GM18867 (cell line): ENCODE measurements at regions not wholly inside any gene's neighbourhood (a gene's known extent, or its start where the extent isn't known, plus 50 kb on each side); places are given as distances from the start of the nearest gene placed in this dataset.
A peak's percentile ranks its signal among the peaks of the same experiment; 100 is the strongest.
"Not testable (repeated sequence)": the region's sequence is repeated elsewhere in the genome, so short reads cannot be mapped to it uniquely, and the experiment has no call there.

Source experiments
- ATAC-seq: cut with Tn5 transposase; IDR thresholded peaks from one replicate; pipeline ENCODE4 v1.9.1; 2021; ENCODE audit warnings: mild to moderate bottlenecking, moderate library complexity; ENCODE audit not compliant: unreplicated experiment

DNA sequence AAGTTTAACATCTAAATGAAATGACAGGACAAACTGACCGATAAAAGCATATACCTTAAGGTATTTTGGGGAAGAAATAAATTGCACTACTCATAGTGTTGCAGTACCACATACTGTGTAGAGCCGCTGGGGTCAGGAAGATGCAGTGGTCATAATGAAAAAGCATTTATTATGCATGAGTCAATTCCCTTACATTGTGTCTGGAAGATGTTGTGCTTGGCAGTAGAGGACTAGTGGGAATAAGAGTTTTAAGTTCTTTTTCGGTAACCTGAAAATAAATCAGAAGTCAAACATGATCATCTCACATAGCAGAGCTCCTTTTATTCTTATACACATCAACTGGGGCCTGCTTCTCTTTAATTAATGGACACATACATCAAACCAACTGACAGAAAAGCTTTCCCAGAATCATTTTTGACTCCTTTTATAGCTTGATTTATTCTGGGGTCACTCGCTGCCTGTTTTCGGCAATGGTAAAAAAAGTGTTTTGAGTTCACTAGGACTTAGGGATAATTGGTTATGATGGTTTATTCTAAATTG, 262.5 kb upstream of the CHD1 start:
- no peak for ATAC-seq

DNA sequence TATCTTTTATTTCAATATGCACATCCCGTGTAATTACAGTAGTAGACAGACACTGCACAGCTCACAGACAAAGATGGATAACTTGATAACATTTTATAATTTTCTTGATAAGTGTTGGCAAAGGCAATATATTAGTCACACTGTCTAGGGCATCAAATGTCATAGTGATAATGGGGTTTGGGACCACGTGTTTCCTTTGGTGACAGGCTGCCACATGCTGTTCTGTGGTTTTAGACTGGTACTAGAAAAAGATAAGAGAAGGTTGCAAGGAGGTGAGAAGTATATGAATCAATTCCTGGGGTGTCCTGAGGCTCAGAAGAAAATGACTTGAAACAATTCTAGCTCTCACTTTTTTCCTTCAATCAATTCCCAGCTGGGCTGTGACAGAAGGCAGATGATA, 258.8 kb upstream of the CHD1 start:
- ATAC-seq: peak; percentile 54

DNA sequence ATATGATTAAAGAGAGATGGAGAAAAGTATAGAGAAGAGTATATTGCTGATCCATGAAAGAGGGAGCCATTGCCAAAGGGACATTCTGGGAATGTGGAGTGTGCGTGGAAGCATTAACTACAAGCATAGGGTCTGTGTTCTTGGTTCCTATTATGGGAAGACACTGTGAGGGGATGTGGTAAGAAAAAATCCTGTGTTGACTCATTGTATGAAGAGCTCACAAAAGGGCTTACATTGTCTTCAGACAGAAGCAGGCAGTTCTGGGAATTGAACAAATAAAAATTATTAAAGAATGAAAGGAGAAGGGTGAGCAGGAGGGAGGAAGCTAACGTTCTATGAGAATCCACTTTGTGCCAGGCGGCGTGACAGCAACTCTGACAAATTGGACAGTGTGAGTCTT, 250.4 kb upstream of the CHD1 start:
- ATAC-seq: no peak

DNA sequence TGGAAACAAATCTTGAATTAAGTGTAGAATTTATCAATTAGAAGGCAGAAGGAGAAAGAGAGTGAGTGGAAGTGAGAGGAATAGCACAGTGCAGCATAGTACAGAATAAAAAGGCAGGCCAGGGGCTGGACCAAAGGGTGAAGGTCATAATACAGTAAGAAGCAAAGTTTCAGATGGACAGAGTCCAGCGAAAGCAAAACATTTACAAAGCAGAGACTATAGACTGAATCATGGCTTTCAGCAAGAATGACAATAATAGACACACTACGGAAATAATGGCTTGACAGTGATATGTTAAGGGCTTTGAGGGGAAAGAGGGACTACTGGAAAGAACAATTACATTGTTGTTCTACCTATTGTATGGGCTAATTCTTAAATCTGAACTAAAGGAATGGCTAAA, 249.0 kb upstream of the CHD1 start:
- ATAC-seq: no peak

DNA sequence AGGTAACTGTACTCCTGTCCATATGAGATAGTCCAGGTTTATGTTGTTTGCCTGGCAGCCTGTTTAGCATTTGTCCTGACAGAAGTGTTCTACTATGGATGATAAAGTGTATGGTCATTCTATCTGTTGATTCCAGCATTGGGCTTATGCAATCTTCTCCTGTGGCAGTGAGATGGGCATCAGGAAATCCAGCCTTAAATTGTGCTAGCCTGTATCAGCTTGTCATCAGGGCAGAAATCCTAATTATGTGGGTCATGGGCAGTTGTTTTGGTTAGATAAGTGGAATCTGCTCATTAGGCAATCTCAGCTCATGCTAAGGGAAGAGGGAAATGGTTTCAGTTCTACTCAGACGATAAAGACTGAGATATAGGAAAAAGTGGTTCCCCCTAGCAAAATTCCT, 247.4 kb upstream of the CHD1 start:
- ATAC-seq: no peak

DNA sequence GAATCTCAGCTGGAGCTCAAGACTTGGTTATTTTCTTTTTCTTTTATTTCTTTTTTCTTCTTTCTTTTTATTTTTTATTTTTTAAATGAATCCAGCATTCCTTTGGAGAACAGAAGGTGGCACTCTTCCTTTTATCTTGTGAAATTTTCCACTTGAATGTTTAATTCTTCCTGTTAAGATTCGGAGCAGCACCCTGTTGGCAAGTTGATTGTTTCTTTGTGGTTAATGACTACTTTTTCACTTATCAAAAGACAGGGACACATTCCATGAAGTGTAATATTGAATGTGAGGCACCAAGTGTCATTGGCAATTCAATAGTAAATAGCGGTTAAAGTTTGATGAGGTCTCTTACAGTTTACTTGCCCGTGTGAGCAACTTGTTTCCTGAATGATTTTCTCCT, 240.5 kb upstream of the CHD1 start:
- no peak for ATAC-seq

DNA sequence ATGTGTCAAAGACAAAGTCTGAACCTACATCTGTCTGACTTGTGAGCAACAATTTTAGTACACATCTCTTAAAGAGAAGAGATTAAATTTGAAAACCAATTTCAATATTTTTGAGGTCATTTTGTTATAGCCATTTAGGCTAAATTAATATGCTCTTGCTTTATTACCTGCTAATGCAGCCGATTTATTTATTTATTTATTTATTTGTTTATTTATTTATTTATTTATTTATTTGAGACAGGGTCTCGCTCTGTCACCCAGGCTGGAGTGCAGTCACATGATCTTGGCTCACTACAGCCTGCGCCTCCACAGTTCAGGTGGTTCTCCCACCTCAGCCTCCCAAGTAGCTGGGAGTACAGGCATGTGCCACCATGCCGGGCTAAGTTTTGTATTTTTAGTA, 232.7 kb upstream of the CHD1 start:
- ATAC-seq: not testable (repeated sequence)

DNA sequence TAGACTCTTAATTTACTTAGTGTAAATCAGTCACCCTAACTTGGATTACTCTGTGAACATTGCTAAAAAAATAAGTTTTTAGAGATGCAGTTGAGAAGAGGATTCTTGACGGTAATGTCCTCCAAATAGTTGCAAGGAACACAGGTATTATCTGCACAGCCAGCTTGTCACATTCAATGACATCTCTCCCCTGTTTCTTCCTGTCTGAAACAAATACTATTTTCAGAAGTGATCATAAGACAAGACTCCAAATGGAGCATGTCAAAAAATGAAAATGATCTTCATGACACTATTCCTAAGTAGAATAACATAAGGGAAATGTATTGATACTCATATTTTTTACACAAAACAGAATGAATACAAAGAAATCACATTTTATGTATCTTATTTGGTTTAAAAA, 227.9 kb upstream of the CHD1 start:
- ATAC-seq: no peak

DNA sequence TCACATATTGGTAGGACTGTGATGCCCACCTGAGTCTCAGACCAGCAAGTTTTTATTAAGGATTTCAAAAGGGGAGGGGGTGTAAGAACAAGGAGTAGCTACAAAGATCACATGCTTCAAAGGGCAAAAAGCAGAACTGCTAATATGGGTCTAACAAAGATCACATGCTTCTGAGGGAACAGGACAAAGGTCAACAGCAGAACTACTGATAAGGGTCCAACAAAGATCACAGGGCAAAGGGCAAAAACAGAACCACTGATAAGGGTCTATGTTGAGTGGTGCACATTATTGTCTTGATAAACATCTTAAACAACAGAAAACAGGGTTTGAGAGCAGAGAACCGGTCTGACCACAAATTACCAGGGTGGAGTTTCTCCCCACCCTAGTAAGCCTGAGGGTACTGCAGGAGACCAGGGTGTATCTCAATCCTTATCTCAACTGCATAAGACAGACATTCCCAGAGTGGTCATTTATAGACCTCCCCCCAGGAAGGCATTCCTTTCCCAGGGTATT, 214.5 kb upstream of the CHD1 start:
- not testable (repeated sequence) for ATAC-seq

DNA sequence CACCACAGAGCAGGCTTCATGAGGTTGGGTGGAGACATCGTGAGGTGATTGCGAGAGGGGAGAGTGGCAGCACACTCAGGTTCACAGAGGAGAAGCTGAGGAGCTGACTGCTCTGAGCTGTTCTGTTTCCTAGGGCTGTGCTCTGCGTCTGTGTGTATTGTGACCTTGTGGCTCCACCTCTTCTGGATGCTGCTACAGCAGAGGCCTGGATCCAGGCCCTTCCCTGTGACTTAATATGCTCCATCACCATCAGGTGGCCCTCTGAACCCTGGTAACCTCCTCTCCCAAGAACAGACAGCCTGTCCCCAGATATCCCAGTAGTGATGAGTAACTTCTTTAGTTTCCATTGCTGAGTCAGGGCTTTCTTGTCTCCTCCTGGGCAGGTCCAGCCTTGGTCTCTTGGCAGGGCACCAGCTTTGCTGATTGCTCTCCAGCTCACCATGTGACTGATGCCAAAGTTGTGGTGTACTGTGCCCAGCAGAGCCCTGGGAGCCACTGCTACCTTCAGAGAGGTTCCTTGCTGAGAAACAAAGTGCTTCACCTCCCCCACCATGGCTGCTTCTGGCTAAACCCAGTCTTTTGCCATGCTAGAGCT, 212.8 kb upstream of the CHD1 start:
- ATAC-seq: no peak

DNA sequence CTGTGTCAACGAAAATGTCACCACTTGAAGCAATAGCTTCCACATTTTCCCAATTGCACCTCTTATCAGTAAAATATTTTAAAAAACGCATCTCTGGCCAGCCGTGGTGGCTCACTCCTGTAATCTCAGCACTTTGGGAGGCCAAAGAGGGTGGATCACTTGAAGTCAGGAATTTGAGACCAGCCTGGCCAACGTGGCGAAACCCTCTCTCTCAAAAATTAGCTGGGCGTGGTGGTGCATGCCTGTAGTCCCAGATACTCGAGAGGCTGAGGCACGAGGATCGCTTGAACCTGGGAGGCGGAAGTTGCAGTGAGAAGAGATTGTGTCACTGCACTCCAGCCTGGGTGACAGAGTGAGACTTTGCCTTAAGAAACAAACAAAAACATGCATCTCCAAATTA, 210.1 kb upstream of the CHD1 start:
- ATAC-seq: no peak

DNA sequence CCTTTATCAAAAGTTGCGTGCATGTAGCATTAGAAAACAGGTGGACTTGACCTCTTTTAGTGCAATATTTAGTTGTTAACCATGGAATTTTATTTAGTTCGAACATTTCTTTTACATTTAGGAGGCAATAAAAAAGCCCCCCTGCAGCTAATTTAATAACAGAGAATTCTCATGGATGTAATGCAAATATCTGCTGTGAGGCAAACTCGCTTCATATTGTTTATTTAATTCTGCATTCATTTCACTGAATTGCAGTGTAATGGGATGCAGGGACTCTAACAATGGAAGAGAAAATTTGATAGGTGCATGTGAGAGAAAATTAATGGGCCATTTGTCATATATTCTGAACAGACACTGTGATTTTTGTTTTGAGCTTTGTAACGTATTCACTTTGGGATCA, 205.1 kb upstream of the CHD1 start:
- ATAC-seq: no peak

DNA sequence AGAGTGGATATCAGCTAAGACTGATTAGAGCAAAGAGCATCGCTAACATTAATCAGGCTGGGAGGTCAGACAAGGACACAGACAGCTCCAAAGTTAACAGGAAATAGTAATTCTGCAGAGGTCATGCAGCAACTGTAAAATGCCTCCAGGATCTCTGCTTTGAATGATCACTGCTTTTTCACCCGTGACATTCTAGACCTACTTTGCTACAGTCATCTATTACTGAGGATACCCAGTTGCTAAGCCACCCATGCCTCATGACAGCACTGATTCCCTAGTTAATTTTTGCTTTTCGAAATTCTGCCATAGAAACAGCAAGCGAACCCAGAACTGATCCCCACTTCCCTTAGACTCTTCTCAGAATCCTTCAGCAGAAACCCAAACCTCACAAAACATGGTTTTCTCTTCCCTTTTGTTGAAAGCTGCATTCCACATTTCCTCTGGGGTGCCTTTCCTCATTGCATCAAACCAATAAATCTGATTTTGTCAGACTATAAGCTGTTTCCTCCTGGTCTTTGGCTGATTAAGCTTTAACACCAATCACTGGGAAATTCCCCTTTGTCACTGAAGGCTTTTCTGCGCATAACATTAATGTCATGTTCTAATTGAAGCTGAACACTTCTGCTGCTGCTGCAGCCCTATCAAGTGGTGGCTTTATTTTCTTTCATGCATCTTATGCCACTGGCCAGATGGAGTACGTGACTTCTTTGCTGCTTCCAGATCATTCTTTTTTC, 201.1 kb upstream of the CHD1 start:
- ATAC-seq: no peak

DNA sequence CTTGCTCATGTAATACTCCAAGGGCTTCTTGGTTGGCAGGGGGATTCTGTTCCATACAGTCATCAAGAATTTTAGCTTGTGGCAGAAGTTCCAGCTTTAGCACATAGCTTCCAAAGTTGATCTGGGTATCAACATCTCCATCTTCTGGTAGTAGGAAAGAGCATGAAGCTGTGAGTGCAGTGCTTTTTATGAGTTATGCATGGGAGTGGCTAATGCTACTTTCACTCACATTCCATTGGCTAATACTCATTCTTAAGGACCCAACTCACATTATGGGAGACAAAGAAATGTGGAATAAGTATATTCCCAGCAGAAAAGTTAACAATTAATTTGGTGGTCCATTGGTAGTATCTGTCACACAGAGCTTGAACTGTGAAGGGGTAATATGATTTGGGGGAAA, 194.2 kb upstream of the CHD1 start:
- ATAC-seq: no peak

DNA sequence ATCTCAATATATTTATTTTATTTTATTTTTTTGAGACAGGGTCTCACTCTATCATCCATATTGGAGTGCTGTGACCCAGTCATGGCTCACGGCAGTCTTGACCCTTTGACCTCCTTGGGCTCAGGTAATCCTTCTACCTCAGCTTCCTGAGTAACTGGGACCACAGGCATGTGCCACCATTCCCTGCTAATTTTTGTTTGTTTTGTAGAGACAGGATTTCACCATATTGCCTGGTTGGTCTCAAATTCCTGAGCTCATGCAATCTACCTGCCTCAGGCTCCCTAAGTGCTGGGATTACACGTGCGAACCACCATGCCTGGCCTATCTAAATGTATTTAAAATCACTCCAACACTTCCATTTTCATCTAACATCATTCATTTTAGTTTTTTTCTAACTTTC, 190.5 kb upstream of the CHD1 start:
- no peak for ATAC-seq

DNA sequence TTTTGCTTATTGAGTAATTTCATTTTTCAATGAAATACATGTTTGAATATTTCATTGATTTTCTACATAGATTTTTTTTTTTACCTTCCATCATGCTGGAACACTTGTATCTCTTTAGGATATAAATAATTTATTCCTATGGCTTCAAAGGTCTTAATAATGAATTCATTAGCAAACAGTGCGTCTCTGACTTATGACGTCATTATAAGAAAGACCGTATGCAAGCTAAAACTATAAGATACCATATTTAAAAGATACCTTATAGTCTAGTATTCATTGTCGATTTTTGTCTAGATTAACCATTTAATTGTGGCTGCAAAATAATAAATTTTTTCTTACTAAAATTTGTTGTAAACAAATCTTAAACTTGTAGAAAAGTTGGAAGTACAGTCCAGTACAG, 187.7 kb upstream of the CHD1 start:
- ATAC-seq: no peak

DNA sequence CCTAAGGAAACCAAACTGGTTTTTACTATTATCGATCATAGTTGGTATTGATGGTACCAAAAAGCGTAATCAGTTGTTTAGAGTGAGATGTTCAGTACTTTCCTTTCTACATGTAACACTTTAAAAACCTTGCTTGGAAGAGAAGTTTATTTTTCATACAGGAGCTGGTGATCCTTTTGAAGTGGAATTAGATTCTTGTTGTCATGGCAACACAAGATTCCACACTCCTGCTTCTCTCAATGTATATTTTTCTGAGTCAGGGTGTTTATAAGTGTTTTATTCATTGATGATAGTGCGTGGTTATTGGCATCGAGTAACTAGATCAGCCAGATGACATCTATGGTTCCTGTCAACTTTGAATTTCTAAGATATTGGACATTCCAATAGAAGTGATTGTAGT, 181.1 kb upstream of the CHD1 start:
- ATAC-seq: no peak

DNA sequence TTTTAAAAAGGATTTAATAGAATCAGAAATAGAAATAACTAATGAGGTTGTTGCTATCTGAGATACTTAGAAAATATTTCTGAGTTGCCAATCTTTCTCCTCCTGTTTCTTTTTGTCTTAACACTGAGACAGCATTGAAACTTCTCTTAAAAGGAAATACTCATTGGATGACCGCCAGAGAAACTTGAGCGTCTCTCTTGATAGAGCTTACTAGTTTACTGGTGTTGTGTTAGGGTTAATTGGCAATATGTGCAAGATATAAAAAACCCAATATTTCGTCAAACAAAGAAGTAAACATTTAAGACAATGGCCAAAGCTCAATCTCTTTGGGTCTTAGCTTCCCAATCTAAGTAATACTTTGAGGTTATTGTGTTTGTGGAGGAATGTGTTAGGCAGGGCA, 176.4 kb upstream of the CHD1 start:
- no peak for ATAC-seq

DNA sequence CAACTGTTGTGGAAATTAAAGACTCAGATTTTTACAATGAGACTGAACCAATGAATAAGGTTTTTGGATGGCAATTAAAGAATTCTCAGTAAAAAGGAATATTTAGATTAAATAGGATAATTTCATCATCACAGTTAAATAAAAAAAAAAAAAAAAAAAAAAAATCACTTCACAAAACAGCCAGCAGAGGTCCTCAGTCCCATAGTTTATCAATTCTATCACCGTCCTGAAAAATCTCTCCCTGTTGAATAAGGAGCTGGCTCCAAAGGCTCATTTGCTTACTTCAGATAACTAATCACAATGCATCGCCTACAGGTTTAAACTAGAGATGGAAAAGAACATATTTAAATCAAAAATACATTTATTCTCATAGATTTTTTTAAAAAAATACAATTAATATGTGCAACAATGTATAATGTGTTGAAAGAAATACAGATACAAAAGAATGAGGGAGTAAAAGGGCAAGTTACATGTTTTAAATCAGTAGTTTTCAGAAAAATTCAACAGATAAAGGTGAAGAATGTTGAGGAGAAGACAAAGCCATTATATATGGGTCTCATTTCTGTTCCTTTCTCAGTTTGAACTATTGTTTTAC, 175.8 kb upstream of the CHD1 start:
- ATAC-seq: peak; percentile 51

DNA sequence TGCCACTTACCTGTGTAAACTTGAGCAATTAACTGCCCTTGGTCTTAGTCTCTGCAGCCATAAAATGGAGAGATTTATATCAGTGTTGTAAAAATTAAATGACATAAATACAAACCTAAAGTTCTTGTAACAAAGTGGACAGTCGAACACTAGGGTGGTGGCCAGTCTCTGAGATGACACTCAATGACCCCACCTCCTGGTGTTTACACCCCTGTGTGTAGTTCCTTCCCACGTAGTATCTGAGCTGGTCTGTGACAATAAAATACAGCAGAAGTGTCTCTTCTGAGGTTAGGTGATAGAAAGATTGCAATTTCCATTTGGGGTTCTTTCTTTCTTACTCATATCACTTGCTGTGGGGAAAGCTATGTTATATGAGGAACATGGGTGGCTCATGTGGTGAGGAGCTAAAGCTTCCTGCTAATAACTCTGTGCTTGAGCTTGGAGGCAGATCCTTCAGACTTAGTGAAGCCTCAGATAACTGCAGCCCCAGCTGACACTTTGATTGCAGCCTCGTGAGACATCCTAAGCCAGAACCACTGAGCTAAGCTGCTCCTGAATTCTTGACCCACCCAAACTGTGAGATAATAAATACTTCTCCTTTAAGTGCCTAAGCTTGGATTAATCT, 173.4 kb upstream of the CHD1 start:
- ATAC-seq: no peak

DNA sequence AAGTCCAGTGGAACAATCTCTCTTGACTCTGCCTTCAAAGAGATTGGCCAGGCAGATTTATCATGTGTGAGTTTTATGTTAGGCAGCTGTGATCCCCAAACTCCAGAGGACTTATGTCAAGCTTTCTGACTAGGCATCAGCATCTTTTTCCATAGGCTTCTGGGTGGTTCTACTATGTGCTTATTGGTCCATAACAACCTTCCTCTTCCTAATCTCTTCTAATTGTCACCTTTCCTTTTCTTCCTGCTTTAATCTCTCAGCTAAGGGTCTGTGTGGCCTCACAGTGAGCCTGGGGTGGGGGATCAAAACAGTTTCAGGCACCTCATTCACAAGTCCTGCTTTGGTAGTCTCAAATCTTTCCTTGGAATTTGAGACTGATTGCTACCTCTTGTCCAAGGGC, 170.9 kb upstream of the CHD1 start:
- ATAC-seq: no peak
